WTC11 (cell line): ENCODE measurements at regions not wholly inside any gene's neighbourhood (a gene's known extent, or its start where the extent isn't known, plus 50 kb on each side); places are given as distances from the start of the nearest gene placed in this dataset.

Experiments
- ATAC-seq: fragments of 200-7000 bp; cut with Tn5 transposase; 2 replicates; pipeline ENCODE4 v1.10.0; 2021; ENCODE audit warnings: mild to moderate bottlenecking, moderate library complexity
- CTCF ChIA-PET: fragments of 300-600 bp; sonication (Branson Sonifier 250); formaldehyde crosslinking; loops from one replicate; lab custom pipeline; 2021; ENCODE audit warnings: antibody characterized with exemption; lab: Charles Lee
- POLR2A ChIA-PET: fragments of 350-600 bp; sonication (Branson Sonifier 250); formaldehyde crosslinking; loops from one replicate; lab custom pipeline; 2021; ENCODE audit warnings: antibody characterized with exemption; lab: Charles Lee
- DNase-seq: peaks from one replicate; pipeline ENCODE4 v3.0.0; 2021; ENCODE audit warnings: low spot score
- H3K27ac Mint-ChIP-seq: 2 replicates; pipeline ENCODE4 v1.8.0; 2021; ENCODE audit warnings: mixed read lengths
- H3K27me3 Mint-ChIP-seq: 2 replicates; pipeline ENCODE4 v1.8.0; 2021; ENCODE audit warnings: low read depth, mild to moderate bottlenecking, moderate library complexity, mixed read lengths
- H3K36me3 Mint-ChIP-seq: 2 replicates; pipeline ENCODE4 v1.8.0; 2021; ENCODE audit warnings: mixed read lengths
- H3K4me1 Mint-ChIP-seq: 2 replicates; pipeline ENCODE4 v1.8.0; 2022; ENCODE audit warnings: mixed read lengths
- H3K4me3 Mint-ChIP-seq: 2 replicates; pipeline ENCODE4 v1.8.0; 2021; ENCODE audit warnings: mild to moderate bottlenecking, moderate library complexity, mixed read lengths
- H3K9me3 Mint-ChIP-seq: 2 replicates; pipeline ENCODE4 v1.8.0; 2021; ENCODE audit warnings: mixed read lengths
- AR ChIP-seq: fragments of 250-450 bp; sonication (Bioruptor Pico); IDR thresholded peaks from 2 replicates; pipeline ENCODE4 v1.9.0; 2021; ENCODE audit warnings: mild to moderate bottlenecking
- ESRRA ChIP-seq: sonication (generic); formaldehyde crosslinking; IDR thresholded peaks from 2 replicates; pipeline ENCODE4 v1.8.1; 2022; ENCODE audit warnings: mild to moderate bottlenecking, missing genetic modification reagents, borderline replicate concordance
- FOXP1 ChIP-seq: sonication (generic); formaldehyde crosslinking; IDR thresholded peaks from 2 replicates; pipeline ENCODE4 v1.8.0; 2022; ENCODE audit warnings: missing genetic modification reagents, mild to moderate bottlenecking, moderate library complexity, borderline replicate concordance
- IRF1 ChIP-seq: sonication (generic); formaldehyde crosslinking; IDR thresholded peaks from 2 replicates; pipeline ENCODE4 v1.8.0; 2023; ENCODE audit warnings: missing genetic modification reagents
- IRF2 ChIP-seq: sonication (generic); formaldehyde crosslinking; IDR thresholded peaks from 2 replicates; pipeline ENCODE4 v1.8.0; 2022; ENCODE audit warnings: low read depth, missing genetic modification reagents, borderline replicate concordance
- NR2C2 ChIP-seq: sonication (generic); formaldehyde crosslinking; IDR thresholded peaks from 2 replicates; pipeline ENCODE4 v1.8.0; 2022; ENCODE audit warnings: mild to moderate bottlenecking, missing genetic modification reagents
- TEAD1 ChIP-seq: sonication (generic); formaldehyde crosslinking; IDR thresholded peaks from 2 replicates; pipeline ENCODE4 v1.8.0; 2022; ENCODE audit warnings: mild to moderate bottlenecking, missing genetic modification reagents
- ZBTB21 ChIP-seq: sonication (generic); formaldehyde crosslinking; IDR thresholded peaks from 2 replicates; pipeline ENCODE4 v1.8.1; 2023; ENCODE audit warnings: mild to moderate bottlenecking, missing genetic modification reagents, borderline replicate concordance
- ZNF138 ChIP-seq: sonication (generic); formaldehyde crosslinking; conservative IDR thresholded peaks from 2 replicates; pipeline ENCODE4 v1.8.1; 2022; ENCODE audit warnings: mild to moderate bottlenecking, moderate library complexity, missing genetic modification reagents
- ZNF425 ChIP-seq: fragments of 250-450 bp; sonication (Bioruptor Pico); conservative IDR thresholded peaks from 2 replicates; pipeline ENCODE4 v1.9.0; 2021; ENCODE audit warnings: mild to moderate bottlenecking
- ZNF512 ChIP-seq: sonication (generic); formaldehyde crosslinking; IDR thresholded peaks from 2 replicates; pipeline ENCODE4 v1.8.1; 2022; ENCODE audit warnings: missing genetic modification reagents, borderline replicate concordance
- ZNF671 ChIP-seq: fragments of 250-450 bp; sonication (Bioruptor Pico); IDR thresholded peaks from 2 replicates; pipeline ENCODE4 v1.8.0; 2021; ENCODE audit warnings: mild to moderate bottlenecking
- TF ChIP-seq, protein P1 (sequence below): fragments of 250-450 bp; sonication (Bioruptor Pico); IDR thresholded peaks from 2 replicates; pipeline ENCODE4 v1.9.0; 2021; ENCODE audit warnings: mild to moderate bottlenecking, borderline replicate concordance
- TF ChIP-seq, protein P2 (sequence below): sonication (generic); formaldehyde crosslinking; conservative IDR thresholded peaks from 2 replicates; pipeline ENCODE4 v1.8.1; 2022; ENCODE audit warnings: mild to moderate bottlenecking, missing genetic modification reagents

DNA sequence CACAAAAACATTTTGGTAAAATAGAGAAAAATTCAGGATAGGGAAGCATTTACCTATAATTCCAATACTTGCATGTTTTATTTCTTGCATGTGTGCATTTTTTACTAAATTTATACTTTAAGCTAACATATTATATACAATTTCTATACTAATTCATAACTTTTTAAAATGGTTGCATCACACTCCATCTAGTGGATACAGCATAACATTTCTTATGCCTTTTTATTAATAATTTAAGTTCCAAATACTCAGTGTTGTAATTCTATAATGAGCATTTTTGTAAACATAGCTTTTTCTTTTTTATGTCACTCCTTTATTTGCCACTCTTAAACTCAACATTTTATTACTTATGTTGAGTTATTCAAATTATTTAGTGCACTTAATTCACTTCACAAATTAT lies 477.7 kb downstream of the ZBBX start:
- DNase-seq (no peak), ATAC-seq (no peak)
- POLR2A ChIA-PET = no interaction called here
- Mint-ChIP-seq H3K36me3 (no peaks in the 10 kb centered on the region), H3K4me3 (no peak overlapping the region), H3K9me3 (peaks cover 11% of the 10 kb centered on the region), H3K4me1 (peaks cover 2% of the 10 kb centered on the region; the same call in 1 of the 2 replicates), H3K27ac (no peak overlapping the region), H3K27me3 (no peaks in the 10 kb centered on the region)
- TF ChIP-seq NR2C2 (CRISPR knock-in tag) = no peak
- TF ChIP-seq IRF2 (CRISPR knock-in tag) = no peak
- no peak for TF ChIP-seq ZBTB21
- TF ChIP-seq FOXP1 = no peak
- TF ChIP-seq ESRRA (CRISPR knock-in tag) = no peak
- TF ChIP-seq ZNF512 (CRISPR knock-in tag) = no peak
- TF ChIP-seq AR (CRISPR knock-in tag) = no peak
- TF ChIP-seq ZNF671 = no peak
- CTCF ChIA-PET = no interaction called here

GRCh38 chr3:166900866-166901577 lies 479.1 kb downstream of the ZBBX start:
- ATAC-seq (no peak), DNase-seq (no peak)
- POLR2A ChIA-PET = no interaction called here
- Mint-ChIP-seq H3K9me3 (peaks cover 7% of the 10 kb centered on the region), H3K4me3 (no peak overlapping the region), H3K4me1 (peaks cover 2% of the 10 kb centered on the region; the same call in 1 of the 2 replicates), H3K27ac (no peak overlapping the region), H3K36me3 (no peaks in the 10 kb centered on the region), H3K27me3 (no peaks in the 10 kb centered on the region)
- CTCF ChIA-PET = no interaction called here
- TF ChIP-seq ZNF425 (CRISPR knock-in tag) = no peak
- TF ChIP-seq, protein P1, sequence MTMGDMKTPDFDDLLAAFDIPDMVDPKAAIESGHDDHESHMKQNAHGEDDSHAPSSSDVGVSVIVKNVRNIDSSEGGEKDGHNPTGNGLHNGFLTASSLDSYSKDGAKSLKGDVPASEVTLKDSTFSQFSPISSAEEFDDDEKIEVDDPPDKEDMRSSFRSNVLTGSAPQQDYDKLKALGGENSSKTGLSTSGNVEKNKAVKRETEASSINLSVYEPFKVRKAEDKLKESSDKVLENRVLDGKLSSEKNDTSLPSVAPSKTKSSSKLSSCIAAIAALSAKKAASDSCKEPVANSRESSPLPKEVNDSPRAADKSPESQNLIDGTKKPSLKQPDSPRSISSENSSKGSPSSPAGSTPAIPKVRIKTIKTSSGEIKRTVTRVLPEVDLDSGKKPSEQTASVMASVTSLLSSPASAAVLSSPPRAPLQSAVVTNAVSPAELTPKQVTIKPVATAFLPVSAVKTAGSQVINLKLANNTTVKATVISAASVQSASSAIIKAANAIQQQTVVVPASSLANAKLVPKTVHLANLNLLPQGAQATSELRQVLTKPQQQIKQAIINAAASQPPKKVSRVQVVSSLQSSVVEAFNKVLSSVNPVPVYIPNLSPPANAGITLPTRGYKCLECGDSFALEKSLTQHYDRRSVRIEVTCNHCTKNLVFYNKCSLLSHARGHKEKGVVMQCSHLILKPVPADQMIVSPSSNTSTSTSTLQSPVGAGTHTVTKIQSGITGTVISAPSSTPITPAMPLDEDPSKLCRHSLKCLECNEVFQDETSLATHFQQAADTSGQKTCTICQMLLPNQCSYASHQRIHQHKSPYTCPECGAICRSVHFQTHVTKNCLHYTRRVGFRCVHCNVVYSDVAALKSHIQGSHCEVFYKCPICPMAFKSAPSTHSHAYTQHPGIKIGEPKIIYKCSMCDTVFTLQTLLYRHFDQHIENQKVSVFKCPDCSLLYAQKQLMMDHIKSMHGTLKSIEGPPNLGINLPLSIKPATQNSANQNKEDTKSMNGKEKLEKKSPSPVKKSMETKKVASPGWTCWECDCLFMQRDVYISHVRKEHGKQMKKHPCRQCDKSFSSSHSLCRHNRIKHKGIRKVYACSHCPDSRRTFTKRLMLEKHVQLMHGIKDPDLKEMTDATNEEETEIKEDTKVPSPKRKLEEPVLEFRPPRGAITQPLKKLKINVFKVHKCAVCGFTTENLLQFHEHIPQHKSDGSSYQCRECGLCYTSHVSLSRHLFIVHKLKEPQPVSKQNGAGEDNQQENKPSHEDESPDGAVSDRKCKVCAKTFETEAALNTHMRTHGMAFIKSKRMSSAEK (CRISPR knock-in tag) = no peak
- TF ChIP-seq TEAD1 (CRISPR knock-in tag) = no peak
- no peak for TF ChIP-seq AR (CRISPR knock-in tag)
- TF ChIP-seq IRF1 (CRISPR knock-in tag) = no peak
- TF ChIP-seq ZNF138 = no peak
- TF ChIP-seq, protein P2, sequence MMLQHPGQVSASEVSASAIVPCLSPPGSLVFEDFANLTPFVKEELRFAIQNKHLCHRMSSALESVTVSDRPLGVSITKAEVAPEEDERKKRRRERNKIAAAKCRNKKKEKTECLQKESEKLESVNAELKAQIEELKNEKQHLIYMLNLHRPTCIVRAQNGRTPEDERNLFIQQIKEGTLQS = no peak
